ENCODE measurements at regions not wholly inside any gene's neighbourhood (a gene's known extent, or its start where the extent isn't known, plus 50 kb on each side); places are given as distances from the start of the nearest gene placed in this dataset.
A peak's percentile ranks its signal among the peaks of the same experiment; 100 is the strongest.
"Not testable (repeated sequence)": the region's sequence is repeated elsewhere in the genome, so short reads cannot be mapped to it uniquely, and the experiment has no call there.

- no peaks in the 10 kb centered on the region for H3K27me3 ChIP-seq
Observed at GRCh38 chr6:157732416-157733161, 90.5 kb upstream of the SNX9 start.

GRCh38 chr6:157736555-157736954 is 86.5 kb upstream of the SNX9 start:
- H3K27me3 ChIP-seq; intact Hi-C loops (cut with DNase I; ENCODE audit: low total_unique reads); H3K27ac ChIP-seq; H3K4me3 ChIP-seq; in situ Hi-C loops (cut with MboI; ENCODE audit: low pct_ligation_motif_present in 1 of 4, low pct_unique_long_range_greater_than_20kb in 1 of 4, low sequenced_read_pairs in 3 of 4); H3K36me3 ChIP-seq; H3K9me3 ChIP-seq; H3K4me1 ChIP-seq; DNase-seq: not testable (repeated sequence)
- WGBS, 2 donors (ENCODE audit: low coverage in 1 of 2), result 82 to 89% methylated on average over 4 of the region's 4 CpGs

More at GRCh38 chr6:157732416-157733161, 90.5 kb upstream of the SNX9 start:
- Histone ChIP-seq H3K4me3 (no peak overlapping the region), H3K36me3 (no peaks in the 10 kb centered on the region), H3K9me3 (no peaks in the 10 kb centered on the region), H3K4me1 (no peaks in the 10 kb centered on the region), H3K27ac (no peak overlapping the region)
- 86% methylated on average over 6 to 8 of the region's 8 CpGs for WGBS, 2 donors (ENCODE audit: low coverage in 1 of 2)
- TF ChIP-seq CTCF (IDR thresholded peaks at IDR 0.05) (no peak), EP300 (IDR thresholded peaks at IDR 0.05; ENCODE audit: low read depth) (no peak), POLR2AphosphoS5 (IDR thresholded peaks at IDR 0.05) (no peak), POLR2A (IDR thresholded peaks at IDR 0.05) (no peak)
- no peak for DNase-seq
- intact Hi-C loops (cut with DNase I; ENCODE audit: low total_unique reads) (no loop called here), in situ Hi-C loops (cut with MboI; ENCODE audit: low pct_ligation_motif_present in 1 of 4, low pct_unique_long_range_greater_than_20kb in 1 of 4, low sequenced_read_pairs in 3 of 4) (no loop called here)

- peak overlapping the region in 1 of 4 donors; percentile 51 for H3K27ac ChIP-seq
- WGBS, 2 donors (ENCODE audit: low coverage in 1 of 2), result 91 to 94% methylated on average over 4 to 10 of the region's 10 CpGs
- H3K36me3 ChIP-seq, result no peaks in the 10 kb centered on the region
- no peaks in the 10 kb centered on the region for H3K27me3 ChIP-seq
- H3K4me3 ChIP-seq, result no peak overlapping the region
- no peak for DNase-seq
- TF ChIP-seq POLR2AphosphoS5 (IDR thresholded peaks at IDR 0.05), result no peak
- TF ChIP-seq EP300 (IDR thresholded peaks at IDR 0.05; ENCODE audit: low read depth), result no peak
- TF ChIP-seq POLR2A (IDR thresholded peaks at IDR 0.05), result no peak
- TF ChIP-seq CTCF (IDR thresholded peaks at IDR 0.05), result no peak
- intact Hi-C loops (cut with DNase I; ENCODE audit: low total_unique reads) (no loop called here), in situ Hi-C loops (cut with MboI; ENCODE audit: low pct_ligation_motif_present in 1 of 4, low pct_unique_long_range_greater_than_20kb in 1 of 4, low sequenced_read_pairs in 3 of 4) (no loop called here)
- H3K4me1 ChIP-seq, result no peaks in the 10 kb centered on the region
- H3K9me3 ChIP-seq, result no peaks in the 10 kb centered on the region
Observed at GRCh38 chr6:157741321-157741947, 81.6 kb upstream of the SNX9 start.

GRCh38 chr6:157741948-157742556 is 81.0 kb upstream of the SNX9 start:
- Histone ChIP-seq H3K4me3 (no peak overlapping the region), H3K4me1 (no peaks in the 10 kb centered on the region), H3K27me3 (no peaks in the 10 kb centered on the region), H3K36me3 (no peaks in the 10 kb centered on the region), H3K27ac (peak overlapping the region in 1 of 4 donors; percentile 51), H3K9me3 (no peaks in the 10 kb centered on the region)
- intact Hi-C loops (cut with DNase I; ENCODE audit: low total_unique reads) (no loop called here), in situ Hi-C loops (cut with MboI; ENCODE audit: low pct_ligation_motif_present in 1 of 4, low pct_unique_long_range_greater_than_20kb in 1 of 4, low sequenced_read_pairs in 3 of 4) (no loop called here)
- TF ChIP-seq EP300 (IDR thresholded peaks at IDR 0.05; ENCODE audit: low read depth) (no peak), POLR2AphosphoS5 (IDR thresholded peaks at IDR 0.05) (no peak), POLR2A (IDR thresholded peaks at IDR 0.05) (no peak), CTCF (IDR thresholded peaks at IDR 0.05) (no peak)
- no peak for DNase-seq
- WGBS, 2 donors (ENCODE audit: low coverage in 1 of 2), result 58 to 59% methylated on average over 5 of the region's 5 CpGs
